GM23338 (cell line): ENCODE measurements at regions not wholly inside any gene's neighbourhood (a gene's known extent, or its start where the extent isn't known, plus 50 kb on each side); places are given as distances from the start of the nearest gene placed in this dataset.

Experiments used
- ATAC-seq: fragments of 200-7000 bp; cut with Tn5 transposase; 3 replicates; pipeline ENCODE4 v1.9.1; 2020
- DNase-seq: peaks from one replicate; pipeline ENCODE4 v3.0.0-alpha.2; 2015; ENCODE audit warnings: low spot score
- H2AFZ ChIP-seq: fragments of 200-600 bp; sonication (generic); 2 replicates; pipeline ENCODE4 v1.8.0; 2016; ENCODE audit warnings: antibody characterized with exemption, mild to moderate bottlenecking, moderate library complexity
- H3F3A ChIP-seq: fragments of 200-600 bp; sonication (generic); replicated peaks from 2 replicates; pipeline ENCODE4 v1.8.0; 2017; ENCODE audit warnings: antibody characterized with exemption, mixed run types, low read depth
- H3K27ac ChIP-seq: fragments of 200-600 bp; sonication (generic); 2 replicates; pipeline ENCODE4 v1.6.1; 2016; ENCODE audit warnings: low read depth
- H3K27me3 ChIP-seq: fragments of 200-600 bp; sonication (generic); 2 replicates; pipeline ENCODE4 v1.8.0; 2016; ENCODE audit warnings: mild to moderate bottlenecking, mixed run types, moderate library complexity; ENCODE audit not compliant: insufficient read depth
- H3K36me3 ChIP-seq: fragments of 200-600 bp; sonication (generic); 2 replicates; pipeline ENCODE4 v1.8.0; 2016; ENCODE audit warnings: mild to moderate bottlenecking; ENCODE audit not compliant: insufficient read depth
- H3K4me1 ChIP-seq: fragments of 200-600 bp; sonication (generic); 2 replicates; pipeline ENCODE4 v1.8.0; 2016; ENCODE audit warnings: mild to moderate bottlenecking, moderate library complexity; ENCODE audit not compliant: insufficient read depth
- H3K4me2 ChIP-seq: fragments of 200-600 bp; sonication (generic); 2 replicates; pipeline ENCODE4 v1.7.1; 2017; ENCODE audit warnings: mixed run types
- H3K4me3 ChIP-seq: fragments of 200-600 bp; sonication (generic); 2 replicates; pipeline ENCODE4 v1.6.1; 2016; ENCODE audit warnings: mixed run types
- H3K79me2 ChIP-seq: fragments of 200-600 bp; sonication (generic); replicated peaks from 2 replicates; pipeline ENCODE4 v1.8.0; 2017; ENCODE audit warnings: mild to moderate bottlenecking; ENCODE audit not compliant: insufficient read depth
- H3K9me2 ChIP-seq: fragments of 200-600 bp; sonication (generic); 2 replicates; pipeline ENCODE4 v1.8.0; 2017; ENCODE audit not compliant: insufficient read depth
- H4K20me1 ChIP-seq: fragments of 200-600 bp; sonication (generic); replicated peaks from 2 replicates; pipeline ENCODE4 v1.8.0; 2017; ENCODE audit warnings: mild to moderate bottlenecking; ENCODE audit not compliant: insufficient read depth
- H3K27ac Mint-ChIP-seq: 2 replicates; pipeline ENCODE4 v1.8.0; 2020; ENCODE audit warnings: inconsistent platforms, mild to moderate bottlenecking, moderate library complexity, mixed read lengths
- H3K27me3 Mint-ChIP-seq: 3 replicates; pipeline ENCODE4 v1.8.0; 2022; ENCODE audit warnings: low read depth, mild to moderate bottlenecking, moderate library complexity, mixed read lengths, inconsistent platforms; ENCODE audit not compliant: insufficient read depth, poor library complexity
- H3K36me3 Mint-ChIP-seq: 3 replicates; pipeline ENCODE4 v1.8.0; 2021; ENCODE audit warnings: low read depth, mild to moderate bottlenecking, inconsistent platforms, moderate library complexity, mixed read lengths
- H3K4me1 Mint-ChIP-seq: 3 replicates; pipeline ENCODE4 v1.8.0; 2020; ENCODE audit warnings: mild to moderate bottlenecking, inconsistent platforms, mixed read lengths
- H3K4me3 Mint-ChIP-seq: 3 replicates; pipeline ENCODE4 v1.8.0; 2021; ENCODE audit warnings: moderate library complexity, mild to moderate bottlenecking, inconsistent platforms, mixed read lengths
- H3K9me3 Mint-ChIP-seq: 3 replicates; pipeline ENCODE4 v1.8.0; 2020; ENCODE audit warnings: moderate library complexity, mild to moderate bottlenecking, inconsistent platforms, mixed read lengths
- CREB1 ChIP-seq: fragments of 250-450 bp; sonication (Bioruptor Pico); IDR thresholded peaks from 2 replicates; pipeline ENCODE4 v1.5.0; 2020; ENCODE audit warnings: low read depth, mild to moderate bottlenecking, moderate library complexity
- EZH2 ChIP-seq: fragments of 200-600 bp; sonication (generic); IDR thresholded peaks from one replicate; pipeline ENCODE4 v1.8.0; 2017; ENCODE audit warnings: antibody characterized with exemption, mild to moderate bottlenecking, low read depth; ENCODE audit not compliant: unreplicated experiment
- EZH2phosphoT487 ChIP-seq: fragments of 200-600 bp; sonication (generic); IDR thresholded peaks from one replicate; pipeline ENCODE4 v1.8.1; 2018; ENCODE audit warnings: antibody characterized with exemption; ENCODE audit not compliant: unreplicated experiment
- JUNB ChIP-seq: IDR thresholded peaks from one replicate; pipeline ENCODE4 v1.6.1; 2016; ENCODE audit warnings: antibody characterized with exemption; ENCODE audit not compliant: unreplicated experiment
- POLR2AphosphoS5 ChIP-seq: IDR thresholded peaks from 2 replicates; pipeline ENCODE4 v1.6.1; 2016; ENCODE audit warnings: antibody characterized with exemption, low read depth
- STAT1 ChIP-seq: IDR thresholded peaks from one replicate; pipeline ENCODE4 v1.6.1; 2016; ENCODE audit warnings: antibody characterized with exemption; ENCODE audit not compliant: unreplicated experiment
- TF ChIP-seq, protein P1 (sequence below): IDR thresholded peaks from 2 replicates; pipeline ENCODE4 v1.6.1; 2016; ENCODE audit warnings: antibody characterized with exemption
- TF ChIP-seq, protein P2 (sequence below): fragments of 250-450 bp; sonication (Bioruptor Pico); IDR thresholded peaks from 2 replicates; pipeline ENCODE4 v1.5.0; 2020; ENCODE audit warnings: mild to moderate bottlenecking, moderate library complexity
- TF ChIP-seq, protein P3 (sequence below): IDR thresholded peaks from one replicate; pipeline ENCODE4 v1.6.1; 2018; ENCODE audit warnings: antibody characterized with exemption; ENCODE audit not compliant: unreplicated experiment

GRCh38 chr6:137283080-137283479 is 63.9 kb upstream of the IFNGR1 start:
- no peak overlapping the region for H3K4me2 ChIP-seq
- no peaks in the 10 kb centered on the region for H3K27me3 ChIP-seq
- no peak overlapping the region for H2AFZ ChIP-seq
- H3K9me2 ChIP-seq: no peaks in the 10 kb centered on the region
- peaks cover 3% of the 10 kb centered on the region; the same call in 1 of the 2 replicates for H3K4me1 ChIP-seq
- ATAC-seq: no peak
- H3F3A ChIP-seq: no peaks in the 10 kb centered on the region
- no peaks in the 10 kb centered on the region for H3K79me2 ChIP-seq
- TF ChIP-seq STAT1: no peak
- TF ChIP-seq POLR2AphosphoS5: no peak
- TF ChIP-seq, protein P1, sequence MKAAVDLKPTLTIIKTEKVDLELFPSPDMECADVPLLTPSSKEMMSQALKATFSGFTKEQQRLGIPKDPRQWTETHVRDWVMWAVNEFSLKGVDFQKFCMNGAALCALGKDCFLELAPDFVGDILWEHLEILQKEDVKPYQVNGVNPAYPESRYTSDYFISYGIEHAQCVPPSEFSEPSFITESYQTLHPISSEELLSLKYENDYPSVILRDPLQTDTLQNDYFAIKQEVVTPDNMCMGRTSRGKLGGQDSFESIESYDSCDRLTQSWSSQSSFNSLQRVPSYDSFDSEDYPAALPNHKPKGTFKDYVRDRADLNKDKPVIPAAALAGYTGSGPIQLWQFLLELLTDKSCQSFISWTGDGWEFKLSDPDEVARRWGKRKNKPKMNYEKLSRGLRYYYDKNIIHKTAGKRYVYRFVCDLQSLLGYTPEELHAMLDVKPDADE: no peak
- TF ChIP-seq, protein P2, sequence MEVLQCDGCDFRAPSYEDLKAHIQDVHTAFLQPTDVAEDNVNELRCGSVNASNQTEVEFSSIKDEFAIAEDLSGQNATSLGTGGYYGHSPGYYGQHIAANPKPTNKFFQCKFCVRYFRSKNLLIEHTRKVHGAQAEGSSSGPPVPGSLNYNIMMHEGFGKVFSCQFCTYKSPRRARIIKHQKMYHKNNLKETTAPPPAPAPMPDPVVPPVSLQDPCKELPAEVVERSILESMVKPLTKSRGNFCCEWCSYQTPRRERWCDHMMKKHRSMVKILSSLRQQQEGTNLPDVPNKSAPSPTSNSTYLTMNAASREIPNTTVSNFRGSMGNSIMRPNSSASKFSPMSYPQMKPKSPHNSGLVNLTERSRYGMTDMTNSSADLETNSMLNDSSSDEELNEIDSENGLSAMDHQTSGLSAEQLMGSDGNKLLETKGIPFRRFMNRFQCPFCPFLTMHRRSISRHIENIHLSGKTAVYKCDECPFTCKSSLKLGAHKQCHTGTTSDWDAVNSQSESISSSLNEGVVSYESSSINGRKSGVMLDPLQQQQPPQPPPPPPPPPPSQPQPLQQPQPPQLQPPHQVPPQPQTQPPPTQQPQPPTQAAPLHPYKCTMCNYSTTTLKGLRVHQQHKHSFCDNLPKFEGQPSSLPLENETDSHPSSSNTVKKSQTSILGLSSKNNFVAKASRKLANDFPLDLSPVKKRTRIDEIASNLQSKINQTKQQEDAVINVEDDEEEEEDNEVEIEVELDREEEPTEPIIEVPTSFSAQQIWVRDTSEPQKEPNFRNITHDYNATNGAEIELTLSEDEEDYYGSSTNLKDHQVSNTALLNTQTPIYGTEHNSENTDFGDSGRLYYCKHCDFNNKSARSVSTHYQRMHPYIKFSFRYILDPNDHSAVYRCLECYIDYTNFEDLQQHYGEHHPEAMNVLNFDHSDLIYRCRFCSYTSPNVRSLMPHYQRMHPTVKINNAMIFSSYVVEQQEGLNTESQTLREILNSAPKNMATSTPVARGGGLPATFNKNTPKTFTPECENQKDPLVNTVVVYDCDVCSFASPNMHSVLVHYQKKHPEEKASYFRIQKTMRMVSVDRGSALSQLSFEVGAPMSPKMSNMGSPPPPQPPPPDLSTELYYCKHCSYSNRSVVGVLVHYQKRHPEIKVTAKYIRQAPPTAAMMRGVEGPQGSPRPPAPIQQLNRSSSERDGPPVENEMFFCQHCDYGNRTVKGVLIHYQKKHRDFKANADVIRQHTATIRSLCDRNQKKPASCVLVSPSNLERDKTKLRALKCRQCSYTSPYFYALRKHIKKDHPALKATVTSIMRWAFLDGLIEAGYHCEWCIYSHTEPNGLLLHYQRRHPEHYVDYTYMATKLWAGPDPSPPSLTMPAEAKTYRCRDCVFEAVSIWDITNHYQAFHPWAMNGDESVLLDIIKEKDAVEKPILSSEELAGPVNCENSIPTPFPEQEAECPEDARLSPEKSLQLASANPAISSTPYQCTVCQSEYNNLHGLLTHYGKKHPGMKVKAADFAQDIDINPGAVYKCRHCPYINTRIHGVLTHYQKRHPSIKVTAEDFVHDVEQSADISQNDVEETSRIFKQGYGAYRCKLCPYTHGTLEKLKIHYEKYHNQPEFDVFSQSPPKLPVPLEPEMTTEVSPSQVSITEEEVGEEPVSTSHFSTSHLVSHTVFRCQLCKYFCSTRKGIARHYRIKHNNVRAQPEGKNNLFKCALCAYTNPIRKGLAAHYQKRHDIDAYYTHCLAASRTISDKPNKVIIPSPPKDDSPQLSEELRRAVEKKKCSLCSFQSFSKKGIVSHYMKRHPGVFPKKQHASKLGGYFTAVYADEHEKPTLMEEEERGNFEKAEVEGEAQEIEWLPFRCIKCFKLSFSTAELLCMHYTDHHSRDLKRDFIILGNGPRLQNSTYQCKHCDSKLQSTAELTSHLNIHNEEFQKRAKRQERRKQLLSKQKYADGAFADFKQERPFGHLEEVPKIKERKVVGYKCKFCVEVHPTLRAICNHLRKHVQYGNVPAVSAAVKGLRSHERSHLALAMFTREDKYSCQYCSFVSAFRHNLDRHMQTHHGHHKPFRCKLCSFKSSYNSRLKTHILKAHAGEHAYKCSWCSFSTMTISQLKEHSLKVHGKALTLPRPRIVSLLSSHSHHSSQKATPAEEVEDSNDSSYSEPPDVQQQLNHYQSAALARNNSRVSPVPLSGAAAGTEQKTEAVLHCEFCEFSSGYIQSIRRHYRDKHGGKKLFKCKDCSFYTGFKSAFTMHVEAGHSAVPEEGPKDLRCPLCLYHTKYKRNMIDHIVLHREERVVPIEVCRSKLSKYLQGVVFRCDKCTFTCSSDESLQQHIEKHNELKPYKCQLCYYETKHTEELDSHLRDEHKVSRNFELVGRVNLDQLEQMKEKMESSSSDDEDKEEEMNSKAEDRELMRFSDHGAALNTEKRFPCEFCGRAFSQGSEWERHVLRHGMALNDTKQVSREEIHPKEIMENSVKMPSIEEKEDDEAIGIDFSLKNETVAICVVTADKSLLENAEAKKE (CRISPR knock-in tag): no peak
- no peak overlapping the region for H3K27ac ChIP-seq
- peaks cover 8% of the 10 kb centered on the region for H3K4me1 Mint-ChIP-seq
- DNase-seq: no peak
- no peaks in the 10 kb centered on the region for H3K36me3 Mint-ChIP-seq
- H3K4me3 Mint-ChIP-seq: no peak overlapping the region
- H3K27me3 Mint-ChIP-seq: peaks cover 7% of the 10 kb centered on the region
- no peak overlapping the region for H3K27ac Mint-ChIP-seq
- H3K4me3 ChIP-seq: no peak overlapping the region
- peaks cover 2% of the 10 kb centered on the region; the same call in 1 of the 3 replicates for H3K9me3 Mint-ChIP-seq
- no peaks in the 10 kb centered on the region for H3K36me3 ChIP-seq
- H4K20me1 ChIP-seq: no peaks in the 10 kb centered on the region

- H2AFZ ChIP-seq: no peak overlapping the region
- ATAC-seq (no peak), DNase-seq (no peak)
- Mint-ChIP-seq H3K36me3 (no peaks in the 10 kb centered on the region), H3K27me3 (peaks cover 7% of the 10 kb centered on the region), H3K27ac (no peak overlapping the region), H3K4me3 (no peak overlapping the region), H3K4me1 (peaks cover 16% of the 10 kb centered on the region), H3K9me3 (peaks cover 2% of the 10 kb centered on the region; the same call in 1 of the 3 replicates)
- no peaks in the 10 kb centered on the region for H4K20me1 ChIP-seq
- H3K36me3 ChIP-seq: no peaks in the 10 kb centered on the region
- H3K79me2 ChIP-seq: no peaks in the 10 kb centered on the region
- H3K4me2 ChIP-seq: no peak overlapping the region
- H3F3A ChIP-seq: no peaks in the 10 kb centered on the region
- no peak overlapping the region for H3K4me3 ChIP-seq
- H3K4me1 ChIP-seq: peaks cover 6% of the 10 kb centered on the region; the same call in 1 of the 2 replicates
- no peaks in the 10 kb centered on the region for H3K27me3 ChIP-seq
- no peaks in the 10 kb centered on the region for H3K9me2 ChIP-seq
- no peak overlapping the region for H3K27ac ChIP-seq
- TF ChIP-seq CREB1 (CRISPR knock-in tag) (no peak), STAT1 (no peak), JUNB (no peak), EZH2phosphoT487 (no peak), EZH2 (no peak)
- TF ChIP-seq, protein P1: no peak
- TF ChIP-seq, protein P3, sequence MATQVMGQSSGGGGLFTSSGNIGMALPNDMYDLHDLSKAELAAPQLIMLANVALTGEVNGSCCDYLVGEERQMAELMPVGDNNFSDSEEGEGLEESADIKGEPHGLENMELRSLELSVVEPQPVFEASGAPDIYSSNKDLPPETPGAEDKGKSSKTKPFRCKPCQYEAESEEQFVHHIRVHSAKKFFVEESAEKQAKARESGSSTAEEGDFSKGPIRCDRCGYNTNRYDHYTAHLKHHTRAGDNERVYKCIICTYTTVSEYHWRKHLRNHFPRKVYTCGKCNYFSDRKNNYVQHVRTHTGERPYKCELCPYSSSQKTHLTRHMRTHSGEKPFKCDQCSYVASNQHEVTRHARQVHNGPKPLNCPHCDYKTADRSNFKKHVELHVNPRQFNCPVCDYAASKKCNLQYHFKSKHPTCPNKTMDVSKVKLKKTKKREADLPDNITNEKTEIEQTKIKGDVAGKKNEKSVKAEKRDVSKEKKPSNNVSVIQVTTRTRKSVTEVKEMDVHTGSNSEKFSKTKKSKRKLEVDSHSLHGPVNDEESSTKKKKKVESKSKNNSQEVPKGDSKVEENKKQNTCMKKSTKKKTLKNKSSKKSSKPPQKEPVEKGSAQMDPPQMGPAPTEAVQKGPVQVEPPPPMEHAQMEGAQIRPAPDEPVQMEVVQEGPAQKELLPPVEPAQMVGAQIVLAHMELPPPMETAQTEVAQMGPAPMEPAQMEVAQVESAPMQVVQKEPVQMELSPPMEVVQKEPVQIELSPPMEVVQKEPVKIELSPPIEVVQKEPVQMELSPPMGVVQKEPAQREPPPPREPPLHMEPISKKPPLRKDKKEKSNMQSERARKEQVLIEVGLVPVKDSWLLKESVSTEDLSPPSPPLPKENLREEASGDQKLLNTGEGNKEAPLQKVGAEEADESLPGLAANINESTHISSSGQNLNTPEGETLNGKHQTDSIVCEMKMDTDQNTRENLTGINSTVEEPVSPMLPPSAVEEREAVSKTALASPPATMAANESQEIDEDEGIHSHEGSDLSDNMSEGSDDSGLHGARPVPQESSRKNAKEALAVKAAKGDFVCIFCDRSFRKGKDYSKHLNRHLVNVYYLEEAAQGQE: no peak
Observed at GRCh38 chr6:137282254-137282653, 63.1 kb upstream of the IFNGR1 start.
